Stimulated activated CD8-positive, alpha-beta memory T cell treated with anti-CD3 and anti-CD28 coated beads, Interleukin-4, amount 100 ng/mL, for 48 hours (primary cell): ENCODE measurements at regions not wholly inside any gene's neighbourhood (a gene's known extent, or its start where the extent isn't known, plus 50 kb on each side); places are given as distances from the start of the nearest gene placed in this dataset.

Experiments used
- DNase-seq: peaks from one replicate; pipeline ENCODE4 v3.0.0-alpha.2; 2020

- no peak for DNase-seq
Measured at GRCh38 chr10:130739016-130739756, 572.3 kb downstream of the TCERG1L start.

DNA sequence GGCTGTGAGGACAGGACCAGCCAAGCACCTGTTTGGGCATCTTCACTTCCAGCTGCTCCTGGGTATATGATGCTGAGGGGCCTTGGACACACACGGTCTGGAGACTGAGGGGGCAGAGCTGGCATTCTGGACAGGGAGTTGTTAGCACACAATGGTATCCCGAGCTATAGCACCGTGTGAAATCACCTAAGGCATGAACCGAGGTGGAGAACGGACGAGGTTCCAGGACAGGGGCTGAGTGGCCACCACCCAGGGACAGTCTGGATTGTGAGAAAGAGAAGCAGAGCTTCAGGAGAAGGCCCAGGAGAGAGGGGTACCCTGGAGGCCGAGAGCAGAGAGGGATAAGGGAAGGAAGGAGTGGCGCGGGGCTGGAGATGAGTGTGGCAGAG lies 571.8 kb downstream of the TCERG1L start:
- no peak for DNase-seq

DNA sequence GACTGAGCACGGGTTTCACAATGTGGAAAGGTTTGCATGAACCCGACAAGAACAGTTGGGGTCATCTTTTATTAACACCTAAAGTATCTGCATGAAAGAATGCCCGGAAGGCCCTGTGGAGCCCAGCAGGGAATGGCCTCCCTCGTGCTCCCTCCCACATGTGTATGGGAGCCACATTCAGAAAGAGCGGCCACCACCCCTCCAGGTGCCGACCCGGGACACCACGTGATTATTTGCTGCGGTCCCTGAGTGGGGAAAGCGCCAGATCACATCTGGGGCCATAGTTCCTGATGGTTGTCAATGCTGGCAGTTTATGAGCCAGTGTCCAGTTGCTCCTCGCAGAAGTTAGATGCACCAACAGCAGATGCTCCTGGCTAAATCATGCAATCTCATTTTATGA lies 571.4 kb downstream of the TCERG1L start:
- DNase-seq = no peak

GRCh38 chr10:130740915-130741750 lies 570.4 kb downstream of the TCERG1L start:
- DNase-seq = no peak

DNA sequence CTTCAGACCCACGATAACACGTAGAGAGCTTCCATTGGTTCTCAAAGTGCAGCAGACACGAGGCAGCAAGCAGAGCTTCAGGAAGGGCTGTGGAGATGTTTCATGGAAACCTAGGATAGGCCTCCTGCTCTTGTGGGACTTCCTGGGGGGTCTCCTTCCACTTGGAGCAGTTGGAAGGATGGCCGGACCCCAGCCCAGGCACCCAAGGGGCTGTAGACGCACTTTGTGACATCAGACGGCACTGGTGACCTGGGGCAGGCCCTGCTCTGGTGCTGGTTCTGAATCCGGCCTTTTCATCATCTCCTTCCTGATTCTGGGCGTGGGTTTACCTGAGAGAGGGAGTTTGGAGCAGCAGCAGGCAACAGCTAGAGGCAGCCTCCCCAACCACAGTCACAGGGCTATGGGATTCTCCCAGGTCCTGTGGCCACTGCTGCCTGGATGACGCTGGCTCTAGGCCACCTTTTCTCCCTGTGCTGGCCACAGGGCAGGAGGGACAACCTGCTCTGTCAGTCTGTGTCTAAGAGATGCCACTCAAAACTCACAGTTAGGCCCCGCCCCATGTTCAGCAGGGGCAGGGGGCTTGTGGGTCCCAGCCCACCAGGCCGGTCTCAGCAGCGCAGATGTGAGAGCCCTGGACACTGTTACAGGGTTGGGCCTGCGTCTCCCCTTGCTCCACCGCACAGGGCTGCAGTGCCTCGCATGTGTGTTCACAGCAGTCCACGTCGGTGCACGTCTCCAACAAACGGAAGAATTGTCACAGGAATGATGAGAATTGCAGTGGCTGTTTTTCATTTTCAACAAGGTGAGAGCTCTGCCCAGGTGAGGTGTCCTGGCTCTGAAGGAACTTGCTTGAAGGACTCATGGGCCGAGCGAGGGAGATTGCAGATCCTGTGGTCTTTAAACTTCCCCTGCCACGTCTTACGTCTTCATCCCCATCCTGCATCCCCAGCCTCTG lies 569.3 kb downstream of the TCERG1L start:
- DNase-seq = no peak

DNA sequence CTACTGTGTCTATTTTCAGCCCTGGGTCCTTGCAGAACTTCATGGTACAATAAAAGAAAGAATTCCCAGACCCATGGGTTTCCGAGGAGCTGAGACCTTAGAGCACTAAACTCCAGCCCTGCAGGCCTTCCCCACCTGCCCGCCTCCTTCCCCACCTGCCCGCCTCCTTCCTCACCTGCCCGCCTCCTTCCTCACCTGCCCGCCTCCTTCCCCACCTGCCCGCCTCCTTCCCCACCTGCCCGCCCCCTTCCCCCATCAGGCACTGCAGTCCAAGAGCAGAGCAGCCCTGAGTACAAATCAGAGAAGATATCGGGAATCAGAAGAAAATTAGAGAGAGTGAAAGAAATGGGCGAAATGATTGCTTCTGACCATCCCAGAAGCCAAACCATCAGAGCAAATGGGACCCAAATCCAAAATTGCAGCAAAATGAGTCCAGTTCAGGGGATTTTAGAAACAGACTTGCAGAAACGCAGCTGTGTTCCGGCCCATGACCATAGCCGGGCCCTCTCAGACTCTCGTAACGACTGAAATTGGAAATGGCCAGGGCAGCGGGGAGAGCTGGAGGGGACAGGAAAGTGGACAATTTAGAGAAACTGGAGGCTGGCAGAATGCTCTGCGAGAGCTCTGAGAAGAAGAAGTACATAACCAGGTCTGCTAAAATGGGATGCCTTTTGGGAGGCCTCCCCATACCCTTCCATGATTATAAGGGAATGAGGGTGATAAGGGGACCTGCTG lies 568.4 kb downstream of the TCERG1L start:
- no peak for DNase-seq

DNA sequence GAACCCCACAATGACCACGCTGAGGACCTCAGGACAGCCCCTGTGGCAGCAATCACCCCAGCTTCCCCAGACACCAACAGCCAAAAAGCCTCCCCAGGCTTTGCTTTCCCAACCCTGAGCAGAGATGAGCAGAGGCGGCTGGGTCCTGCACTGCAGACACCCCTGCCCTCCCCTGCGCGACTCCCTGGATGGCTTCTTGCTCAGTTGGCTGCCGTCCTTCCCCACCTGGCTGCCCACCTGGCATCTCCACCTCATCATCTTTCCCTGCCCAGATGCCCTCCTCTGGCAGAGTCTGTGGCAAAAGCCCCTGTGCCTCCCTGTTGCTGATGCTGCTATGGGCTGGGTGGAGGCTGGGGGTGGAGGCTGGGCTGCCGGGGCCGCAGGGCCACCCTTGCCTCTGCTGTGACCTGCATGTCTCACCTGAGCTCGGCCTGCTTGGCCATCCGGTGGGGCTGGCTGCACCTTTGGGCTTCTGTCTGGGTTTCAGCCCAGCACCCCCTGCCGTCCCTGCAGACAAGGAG lies 567.7 kb downstream of the TCERG1L start:
- DNase-seq = no peak

DNA sequence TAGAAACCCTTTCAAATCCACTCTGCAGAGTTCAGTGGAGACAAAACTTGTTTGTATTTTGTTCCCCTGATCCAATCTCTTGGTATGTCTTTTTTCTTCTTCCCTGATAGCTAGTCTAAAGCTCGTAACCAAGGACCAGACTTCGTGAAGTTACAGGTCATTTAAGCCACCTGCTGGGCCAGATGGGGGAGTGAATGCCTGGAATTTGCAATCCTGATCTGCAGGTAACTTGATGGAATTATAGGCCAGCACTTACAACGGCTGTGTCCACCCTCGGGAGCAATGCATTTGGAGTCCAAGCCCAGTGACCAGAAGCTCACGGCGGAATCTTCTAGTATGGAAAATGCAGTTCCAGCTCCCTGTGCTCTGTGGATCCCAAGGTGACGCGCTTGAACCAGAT lies 566.9 kb downstream of the TCERG1L start:
- DNase-seq = no peak

DNA sequence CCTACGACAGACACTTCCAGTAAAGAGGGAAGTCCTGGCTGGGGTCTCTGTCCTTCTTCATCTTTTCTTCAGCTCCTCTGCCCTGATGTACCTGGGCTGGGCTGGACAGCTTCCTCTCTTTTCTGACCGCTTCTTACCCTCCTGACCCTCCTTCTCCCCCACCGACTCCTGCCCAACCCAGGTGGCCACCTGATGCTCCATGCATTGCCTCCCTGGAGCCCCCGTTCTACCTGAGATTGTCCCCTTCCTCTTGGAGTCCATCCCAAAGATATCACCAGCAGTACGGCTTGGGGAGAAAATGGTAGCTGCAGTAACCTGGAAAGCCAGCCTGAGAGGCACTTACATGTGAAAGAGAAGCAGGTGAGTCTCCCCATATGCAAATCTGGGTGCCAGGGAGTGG lies 566.3 kb downstream of the TCERG1L start:
- DNase-seq = no peak

DNA sequence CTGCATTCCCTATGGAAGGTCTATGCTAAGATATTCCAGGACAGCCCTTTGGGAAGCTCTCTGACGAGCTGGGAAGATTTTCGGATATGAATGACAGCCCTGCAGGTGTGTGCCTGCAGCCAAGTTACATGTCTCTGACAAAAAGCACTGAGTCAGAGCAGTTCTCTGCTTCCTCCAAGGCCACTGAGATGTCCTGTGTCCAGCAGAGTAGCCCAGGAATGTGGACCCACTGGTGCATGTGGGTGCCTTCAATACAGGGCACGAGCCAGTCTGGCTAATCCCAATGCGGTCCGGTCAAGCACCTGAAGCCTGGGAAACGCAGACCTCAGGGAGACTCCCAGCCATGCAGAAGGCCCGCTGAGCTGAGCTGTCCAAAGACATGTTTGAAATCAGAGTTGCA lies 565.7 kb downstream of the TCERG1L start:
- DNase-seq = no peak

- no peak for DNase-seq
Measured at GRCh38 chr10:130746311-130746710, 565.2 kb downstream of the TCERG1L start.

DNA sequence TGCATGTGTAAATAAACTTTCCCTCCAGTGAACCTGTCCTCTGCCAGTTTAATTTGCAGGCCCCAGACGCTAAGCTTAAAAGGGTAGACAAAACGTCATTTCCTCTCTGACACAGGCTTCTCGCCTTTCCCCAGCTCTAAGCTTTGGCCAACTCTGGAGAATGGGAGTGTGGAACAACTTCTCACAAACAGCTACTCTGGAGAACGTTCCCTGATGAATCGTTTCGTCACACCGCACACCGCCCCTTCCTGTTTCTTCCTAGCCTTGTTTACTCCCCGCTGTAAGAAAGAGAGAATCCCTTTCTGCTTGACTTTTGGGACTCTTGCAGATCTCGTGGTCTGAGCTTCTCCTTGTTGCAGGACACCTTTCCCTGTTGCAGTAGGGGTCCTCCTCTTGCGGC lies 564.2 kb downstream of the TCERG1L start:
- no peak for DNase-seq

DNA sequence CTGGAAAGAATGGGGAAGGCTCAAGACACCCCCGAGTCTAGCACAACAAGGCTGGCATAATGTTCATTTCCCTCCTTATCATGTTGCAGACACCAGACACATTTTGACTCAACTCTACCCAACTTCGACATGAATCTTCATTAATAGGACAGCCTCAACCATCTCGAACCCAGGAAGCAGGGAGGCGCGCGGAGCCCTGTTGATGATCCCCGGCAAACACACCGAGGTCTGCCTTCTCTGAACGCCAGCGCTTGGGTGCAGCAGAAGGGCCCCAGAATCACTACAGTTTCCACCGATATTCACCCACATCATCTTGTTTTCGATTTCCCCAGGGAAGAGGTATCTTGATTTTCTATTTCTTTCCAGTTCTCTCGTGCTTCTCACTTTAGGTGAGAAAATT lies 563.6 kb downstream of the TCERG1L start:
- DNase-seq = no peak

DNA sequence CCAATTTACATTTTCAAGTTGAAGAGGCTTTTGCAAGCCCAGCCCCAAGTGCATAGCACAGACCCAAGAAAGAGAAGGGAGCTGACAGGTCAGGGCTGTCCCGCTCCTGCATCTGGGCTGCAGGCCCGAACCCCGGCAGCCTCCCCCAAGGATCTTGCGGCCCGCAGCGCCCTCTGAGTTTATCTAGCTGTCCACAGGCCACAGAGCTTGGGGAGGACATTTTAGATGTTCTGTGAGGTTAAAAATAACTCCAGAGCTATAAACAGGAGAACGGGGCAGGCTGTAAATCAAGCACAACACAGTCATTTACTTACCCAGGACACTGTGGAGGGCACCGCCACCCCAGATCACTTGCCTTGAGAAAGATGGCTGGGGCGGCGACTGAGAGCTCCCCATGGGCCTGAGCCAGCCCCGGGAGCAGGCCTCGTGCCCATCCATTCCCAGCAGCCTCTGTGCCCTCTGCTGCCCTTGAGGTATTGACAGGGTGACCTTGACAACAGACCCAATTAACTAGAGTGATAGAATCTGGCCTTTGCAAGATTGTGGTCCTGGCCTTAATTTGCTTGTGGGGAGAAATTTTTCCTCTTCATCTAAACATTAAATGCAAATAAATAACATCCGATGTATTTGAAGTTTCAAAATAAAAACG lies 563.0 kb downstream of the TCERG1L start:
- no peak for DNase-seq

- DNase-seq = no peak
Measured at GRCh38 chr10:130749911-130750310, 561.6 kb downstream of the TCERG1L start.

- DNase-seq = no peak
Measured at GRCh38 chr10:130750441-130750840, 561.1 kb downstream of the TCERG1L start.

DNA sequence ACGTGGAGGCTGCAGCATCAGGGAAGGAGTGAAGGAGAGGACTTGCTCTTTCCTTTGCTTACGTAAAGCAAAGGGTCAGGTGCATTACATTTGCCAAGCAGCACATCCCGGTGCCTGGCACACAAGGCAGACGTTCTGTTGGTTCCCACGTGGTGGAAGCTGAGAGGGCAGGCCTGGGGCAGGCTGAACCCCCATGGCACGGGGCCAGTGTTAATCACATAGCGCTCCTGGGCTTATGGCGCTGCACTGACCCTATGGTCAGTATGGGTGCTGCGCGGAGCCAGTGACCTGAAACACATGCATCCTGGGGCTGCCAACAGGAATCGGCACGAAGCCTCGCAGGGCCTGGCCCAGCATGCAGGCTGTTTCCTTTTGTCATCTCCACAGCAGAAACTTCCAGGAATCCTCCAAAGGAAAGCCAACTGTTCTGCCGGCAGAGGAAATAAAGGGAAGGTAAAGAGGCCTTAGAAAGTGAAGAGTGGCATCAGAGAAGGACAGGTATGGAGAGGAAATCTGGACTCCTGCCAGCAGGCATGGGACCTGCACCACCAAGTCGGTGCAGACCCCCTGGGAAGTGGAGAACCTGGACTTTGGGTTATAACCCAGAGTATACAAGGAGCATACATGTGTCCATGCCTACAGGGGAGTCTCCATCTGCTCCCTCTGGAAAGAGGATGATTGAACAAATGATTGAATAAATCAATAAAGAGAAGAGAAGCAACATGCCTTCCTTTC lies 560.2 kb downstream of the TCERG1L start:
- DNase-seq = no peak

DNA sequence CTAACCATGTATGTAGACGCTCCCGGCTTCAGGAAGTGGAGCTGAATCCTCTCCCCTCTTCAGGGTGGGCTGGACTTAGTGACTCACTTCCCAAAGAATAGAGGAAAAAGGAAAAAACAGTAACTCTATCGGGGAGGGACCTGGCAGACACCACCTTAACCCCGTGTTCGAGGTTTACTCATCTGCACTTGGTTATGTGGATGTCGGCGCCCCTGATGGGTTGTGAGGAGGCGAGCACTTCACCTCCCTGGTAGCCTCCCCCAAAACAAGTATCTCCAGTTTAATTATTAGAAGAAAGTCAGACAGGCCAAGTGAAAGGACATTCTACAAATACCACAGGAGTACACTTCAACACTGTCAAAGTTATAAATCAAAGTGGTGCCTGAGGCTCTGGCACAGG lies 559.7 kb downstream of the TCERG1L start:
- no peak for DNase-seq

DNA sequence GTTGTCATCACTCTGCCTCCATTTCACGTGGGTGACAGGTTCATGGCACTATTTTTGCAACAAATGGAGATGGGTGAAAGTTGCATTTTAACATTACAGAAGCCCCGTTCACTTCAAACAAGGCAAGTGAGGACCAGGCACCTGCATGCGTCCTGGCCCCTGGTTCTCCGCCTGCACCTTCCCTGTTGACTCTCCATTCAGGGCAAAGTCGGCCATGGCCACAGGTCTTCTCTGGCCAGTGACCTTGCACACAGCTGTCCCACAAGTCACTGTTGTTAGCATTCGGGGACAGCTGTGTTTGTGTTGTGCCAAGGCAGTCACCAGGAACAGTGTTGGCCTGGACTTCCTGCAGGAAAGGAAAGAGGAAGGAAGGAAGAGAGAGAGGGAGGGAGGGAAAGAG lies 554.9 kb downstream of the TCERG1L start:
- DNase-seq = no peak

DNA sequence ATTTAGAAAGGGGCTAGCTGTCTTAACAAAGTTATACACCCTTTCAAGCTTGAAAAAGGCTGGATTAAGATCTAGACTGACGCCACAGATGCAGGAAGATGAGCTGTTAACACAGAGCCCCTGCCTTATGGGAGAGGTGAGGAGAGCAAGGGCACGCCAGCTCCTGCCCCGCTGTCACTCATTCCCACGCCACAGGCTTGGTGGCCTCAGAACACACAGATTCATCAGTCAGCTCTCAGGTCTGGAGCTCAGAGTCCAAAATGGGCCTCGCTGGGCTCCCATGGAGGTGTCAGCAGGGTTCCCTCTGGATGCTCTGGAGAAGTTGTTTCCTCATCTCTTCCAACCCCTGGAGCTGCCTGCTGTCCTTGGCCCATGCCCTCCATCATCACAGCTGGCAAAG lies 554.2 kb downstream of the TCERG1L start:
- no peak for DNase-seq
